GM19043 (cell line): ENCODE measurements at regions not wholly inside any gene's neighbourhood (a gene's known extent, or its start where the extent isn't known, plus 50 kb on each side); places are given as distances from the start of the nearest gene placed in this dataset.

Experiments
- ATAC-seq: cut with Tn5 transposase; IDR thresholded peaks from one replicate; pipeline ENCODE4 v1.9.1; 2021; ENCODE audit warnings: low read depth; ENCODE audit not compliant: unreplicated experiment

DNA sequence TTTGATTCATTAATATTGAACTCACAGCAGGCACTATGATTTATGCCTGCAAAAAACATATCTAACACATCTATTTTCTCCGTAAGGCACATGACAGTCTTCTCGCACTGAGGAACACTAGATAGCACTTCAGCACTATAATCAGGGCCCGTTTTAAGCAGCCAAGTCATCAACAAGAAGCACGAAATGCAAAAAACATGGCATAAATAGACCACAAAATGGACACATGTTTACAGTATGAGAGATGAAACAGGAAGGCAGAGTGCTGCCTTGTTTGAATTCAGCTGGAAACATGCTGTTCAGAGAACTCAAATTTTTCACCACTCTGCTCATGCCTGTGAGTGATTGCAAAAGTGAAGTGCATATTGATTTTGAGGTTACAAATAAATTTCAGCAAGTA lies 205.8 kb upstream of the PDGFD start:
- ATAC-seq = no peak

DNA sequence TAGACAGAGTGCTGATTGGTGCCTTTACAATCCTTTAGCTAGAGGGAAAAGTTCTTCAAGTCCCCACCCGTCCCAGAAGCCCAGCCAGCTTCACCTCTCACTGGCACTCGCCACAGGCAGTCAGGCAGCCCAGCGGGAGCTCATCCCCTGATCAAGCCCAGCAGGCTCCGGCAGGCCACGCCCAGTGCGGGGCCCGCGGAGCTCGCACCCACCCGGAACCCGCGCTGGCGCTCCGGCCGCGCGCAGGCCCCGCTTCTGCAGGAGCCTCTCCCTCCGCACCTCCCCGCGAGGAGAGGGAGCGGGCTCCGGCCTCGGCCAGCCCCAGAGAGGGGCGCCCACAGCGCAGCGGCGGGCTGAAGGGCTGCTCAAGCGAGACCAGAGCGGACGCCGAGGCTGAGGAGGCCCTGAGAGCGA lies 202.4 kb upstream of the PDGFD start:
- ATAC-seq = no peak

DNA sequence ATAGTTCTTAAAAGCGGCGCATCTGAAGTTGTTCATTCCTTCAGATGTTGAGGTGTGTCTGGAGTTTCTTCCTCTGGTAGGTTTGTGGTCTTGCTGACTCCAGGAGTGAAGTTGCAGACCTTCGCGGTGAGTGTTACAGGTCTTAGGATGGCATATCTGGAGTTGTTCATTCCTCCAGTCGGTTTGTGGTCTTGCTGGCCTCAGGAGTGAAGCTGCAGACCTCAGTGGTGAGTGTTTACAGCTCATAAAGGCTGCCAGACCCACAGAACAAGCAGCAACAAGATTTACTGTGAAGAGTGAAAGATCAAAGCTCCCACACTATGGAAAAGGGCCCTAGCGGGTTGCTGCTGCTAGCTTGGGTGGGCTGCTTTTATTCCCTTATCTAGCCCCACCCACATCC lies 201.7 kb upstream of the PDGFD start:
- ATAC-seq = no peak

DNA sequence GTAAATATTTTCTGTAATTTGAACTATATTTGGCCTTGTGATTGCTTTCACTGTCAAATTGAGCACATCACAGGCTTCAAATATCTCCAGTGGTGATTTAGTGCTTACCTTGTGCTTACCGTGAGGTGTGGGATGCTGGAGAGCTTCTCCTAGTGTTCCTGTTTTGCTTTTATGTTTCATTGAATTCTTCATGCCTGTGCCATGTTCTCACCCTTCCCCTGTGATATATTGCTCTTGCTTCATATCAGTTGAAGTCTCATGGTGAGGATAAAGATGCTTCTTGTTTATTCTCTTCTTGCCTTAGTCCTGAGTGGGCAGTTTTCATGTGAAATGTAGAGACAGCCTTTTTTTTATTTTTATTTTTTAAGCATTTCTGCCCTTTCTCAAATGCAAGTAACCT lies 198.0 kb upstream of the PDGFD start:
- ATAC-seq = no peak

DNA sequence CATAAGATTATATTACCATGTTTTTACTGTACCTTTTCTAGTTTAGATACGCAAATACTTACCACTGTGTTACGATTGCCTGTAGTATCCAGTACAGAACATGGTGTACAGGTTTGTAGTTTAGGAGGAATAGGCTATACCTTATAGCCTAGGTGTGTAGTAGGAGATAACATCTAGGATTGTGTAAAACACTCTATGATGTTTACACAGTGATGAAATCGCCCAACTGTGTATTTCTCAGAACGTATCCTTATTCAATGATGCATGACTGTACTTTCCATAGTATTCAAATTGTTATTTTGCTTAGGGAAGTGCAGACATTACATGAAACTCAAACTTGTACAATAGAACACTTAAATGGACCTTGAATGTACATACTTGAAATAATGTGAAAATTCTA lies 188.1 kb upstream of the PDGFD start:
- ATAC-seq = no peak

DNA sequence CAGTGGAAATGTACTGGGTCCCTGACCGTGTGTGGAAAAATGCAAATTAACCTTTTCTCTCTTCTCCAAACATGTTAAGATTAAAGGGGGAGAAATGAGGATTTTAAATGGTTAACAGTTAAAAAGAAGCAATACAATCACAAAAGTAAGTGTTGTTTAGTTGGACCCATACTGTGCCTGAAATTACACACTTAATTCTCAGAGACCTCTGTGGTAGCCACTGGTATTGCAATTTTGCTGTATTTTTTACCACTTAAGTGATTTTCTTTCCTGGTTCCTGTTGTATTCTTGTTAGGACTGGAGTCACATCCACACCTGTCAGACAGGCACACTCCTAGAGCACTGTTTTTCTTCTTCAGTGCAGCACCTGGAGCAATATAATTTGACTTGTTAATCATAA lies 179.6 kb upstream of the PDGFD start:
- peak; percentile 73 for ATAC-seq

DNA sequence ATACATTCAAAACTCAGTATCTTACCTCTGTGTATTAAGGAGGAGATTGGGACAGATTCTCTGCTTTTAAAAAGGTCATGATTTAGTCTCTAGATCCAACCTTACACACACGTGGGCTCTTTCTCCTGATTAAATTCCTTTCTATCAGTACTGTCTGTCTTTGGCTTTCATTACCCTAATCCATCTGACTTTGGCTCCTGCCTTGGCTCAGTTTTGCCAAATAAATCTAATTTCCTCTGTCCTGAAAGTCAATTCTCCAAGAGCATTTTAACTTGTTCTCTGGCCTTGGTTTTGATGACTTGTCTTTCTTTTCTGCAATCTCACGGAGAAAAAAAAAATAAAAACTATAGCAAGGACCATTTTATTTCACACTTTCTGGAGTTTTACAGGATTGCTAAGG lies 176.6 kb upstream of the PDGFD start:
- ATAC-seq = no peak

DNA sequence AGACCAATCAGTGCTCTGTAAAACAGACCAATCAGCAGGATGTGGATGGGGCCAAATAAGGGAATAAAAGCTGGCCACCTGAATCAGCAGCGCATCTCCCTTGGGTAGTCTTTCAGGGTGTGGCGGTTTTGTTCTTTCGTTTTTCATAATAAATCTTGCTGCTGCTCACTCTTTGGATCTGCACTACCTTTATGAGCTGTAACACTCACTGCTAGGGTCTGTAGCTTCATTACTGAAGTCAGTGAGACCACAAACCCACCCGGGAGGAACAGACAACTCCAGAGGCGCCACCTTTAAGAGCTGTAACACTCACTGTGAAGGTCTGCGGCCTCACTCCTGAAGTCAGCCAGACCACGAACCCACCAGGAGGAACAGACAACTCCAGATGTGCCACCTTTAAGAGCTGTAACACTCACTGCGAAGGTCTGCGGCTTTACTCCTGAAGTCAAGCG lies 175.5 kb upstream of the PDGFD start:
- ATAC-seq = no peak

DNA sequence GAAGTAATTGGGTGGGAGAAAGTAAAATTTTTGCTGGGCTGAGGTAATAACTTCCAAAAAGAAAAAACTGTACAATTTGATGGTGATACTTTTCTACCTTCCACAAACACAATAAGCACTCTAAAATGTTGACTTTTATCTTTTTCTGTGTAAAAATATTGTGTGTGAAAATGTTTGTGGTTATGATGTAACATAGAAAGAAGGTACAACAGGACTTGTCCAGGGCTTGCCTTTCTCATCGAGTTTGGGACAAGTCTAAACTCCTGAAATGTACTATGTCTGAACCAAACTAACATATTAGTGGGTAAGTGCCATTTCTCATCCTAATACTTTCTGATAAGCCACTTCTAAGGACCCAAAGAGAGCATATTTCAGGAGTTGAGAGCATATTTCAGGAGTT lies 174.2 kb upstream of the PDGFD start:
- no peak for ATAC-seq

DNA sequence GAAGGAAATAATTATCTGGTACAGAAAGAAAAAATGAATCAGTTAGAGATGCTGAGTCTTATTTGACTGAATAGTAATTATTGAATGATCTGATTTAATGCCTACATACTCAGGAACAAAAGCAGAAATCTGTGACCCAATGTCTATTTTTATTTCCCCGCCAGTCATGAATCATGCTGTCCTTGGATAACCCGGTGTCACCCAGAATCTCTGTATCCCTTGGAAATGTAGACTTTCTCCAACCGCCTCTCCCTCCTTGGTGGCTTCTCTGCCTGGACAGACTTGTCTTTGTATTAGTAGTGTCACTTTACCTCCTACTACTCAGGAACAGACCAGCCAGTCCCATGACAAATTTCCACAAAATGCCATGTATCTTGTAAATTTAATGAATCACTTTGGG lies 173.3 kb upstream of the PDGFD start:
- no peak for ATAC-seq

DNA sequence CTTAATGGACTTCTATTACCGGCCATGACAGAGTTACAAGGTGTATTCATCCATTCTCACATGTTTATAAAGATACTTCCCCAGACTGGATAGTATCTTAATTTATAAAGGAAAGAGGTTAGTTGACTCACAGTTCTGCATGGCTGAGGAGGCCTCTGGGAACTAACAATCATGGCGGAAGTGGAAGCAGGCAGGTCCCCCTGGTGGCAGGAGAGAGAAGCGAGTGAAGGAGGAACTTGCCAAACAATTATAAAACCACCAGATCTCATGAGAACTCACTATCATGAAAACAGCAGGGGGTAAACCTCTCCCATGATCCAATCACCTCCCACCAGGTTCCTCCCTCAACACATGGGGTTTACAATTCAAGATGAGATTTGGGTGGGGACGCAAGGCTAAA lies 170.0 kb upstream of the PDGFD start:
- no peak for ATAC-seq

DNA sequence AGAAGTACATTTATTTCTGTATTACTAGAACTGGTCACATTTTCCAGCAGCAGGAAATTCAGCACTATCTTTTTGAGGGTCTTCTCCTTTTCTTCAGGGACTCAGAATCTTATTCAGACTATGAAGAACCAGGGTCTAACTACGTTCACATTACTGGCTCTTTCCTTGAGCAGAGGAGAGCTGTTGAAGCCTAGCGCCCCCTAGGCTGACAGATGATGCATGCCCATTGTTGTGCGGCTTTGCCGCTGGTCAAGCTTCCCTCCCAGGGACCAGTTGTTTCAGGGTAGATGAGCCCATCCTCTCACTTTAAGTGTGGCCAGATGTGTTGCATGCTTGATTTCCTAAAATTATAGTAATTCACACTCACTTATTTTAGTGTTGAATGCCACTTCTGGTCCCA lies 168.2 kb upstream of the PDGFD start:
- ATAC-seq = no peak

DNA sequence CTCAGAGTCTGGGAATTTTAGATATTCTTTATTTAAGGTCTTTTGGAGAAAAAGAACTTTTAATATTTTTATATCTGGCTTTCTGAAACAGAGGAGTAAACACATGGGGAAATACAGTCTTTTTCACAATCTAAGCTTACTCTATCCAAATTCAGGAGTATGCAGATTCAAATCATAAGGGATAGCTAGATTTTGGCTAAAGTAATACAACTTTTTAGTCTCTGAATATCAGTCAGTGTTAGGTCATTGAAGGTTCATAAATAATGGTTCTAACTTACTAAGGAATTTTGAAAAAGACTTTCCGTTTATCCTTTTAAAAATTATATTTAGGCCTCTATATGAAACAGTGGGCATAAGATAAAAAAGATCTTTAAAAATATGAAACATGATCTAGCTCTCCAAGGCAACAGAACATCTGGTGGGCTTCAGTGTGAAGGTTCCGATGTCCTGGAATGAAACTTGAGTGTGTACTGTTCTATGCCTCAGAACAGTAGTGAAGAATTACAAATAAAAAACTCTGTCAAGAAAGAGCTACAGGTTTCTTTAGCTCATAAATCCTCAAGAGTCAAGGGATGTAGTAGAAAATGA lies 165.2 kb upstream of the PDGFD start:
- no peak for ATAC-seq

DNA sequence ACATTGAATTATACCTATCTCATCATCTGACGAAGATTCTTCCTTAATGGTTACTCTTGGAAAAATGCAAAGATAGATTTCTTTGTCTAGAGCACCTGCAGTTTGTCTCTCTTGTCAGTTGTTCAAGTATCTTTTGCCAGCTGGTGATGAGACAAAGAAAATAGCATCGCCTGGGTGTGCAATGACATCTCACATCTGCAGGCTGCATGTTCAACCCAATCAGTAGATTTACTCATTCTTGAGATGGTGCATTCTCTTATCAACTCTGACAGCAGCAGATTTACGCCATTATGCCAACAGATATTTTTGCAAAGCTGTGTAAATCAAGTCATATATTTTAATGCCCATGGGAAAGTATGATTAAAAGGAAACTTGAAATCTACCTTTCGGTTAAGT lies 164.6 kb upstream of the PDGFD start:
- no peak for ATAC-seq

DNA sequence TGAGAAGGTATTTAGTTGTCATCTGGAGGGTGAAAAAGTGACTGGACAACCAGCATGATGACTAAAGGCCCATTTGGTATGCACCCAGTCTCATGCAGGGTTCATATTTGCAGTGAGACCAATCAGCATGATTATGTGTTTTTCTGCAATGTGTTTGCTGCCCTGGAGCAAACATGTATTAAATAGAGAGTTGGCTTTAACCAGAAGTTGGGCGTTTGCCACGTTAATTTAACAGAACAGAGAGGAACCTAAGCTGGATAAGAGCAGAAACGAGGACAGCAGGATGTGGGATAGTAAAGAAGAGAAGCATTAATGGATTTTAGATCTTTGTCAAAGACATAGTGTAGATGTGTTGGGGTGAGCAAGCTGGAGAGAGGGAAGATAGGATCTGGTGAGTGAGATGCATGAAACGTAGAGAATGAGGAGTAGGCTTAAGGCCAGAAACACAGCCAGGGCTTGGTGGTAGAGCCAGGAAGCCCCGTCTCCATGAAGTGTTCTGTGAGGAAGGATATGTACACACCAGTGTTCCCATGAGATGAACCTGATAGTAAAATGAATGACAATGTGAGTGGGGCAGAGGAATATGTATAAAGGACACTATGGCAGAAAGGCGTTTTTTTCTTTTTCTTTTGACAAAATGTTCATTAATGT lies 164.0 kb upstream of the PDGFD start:
- no peak for ATAC-seq

DNA sequence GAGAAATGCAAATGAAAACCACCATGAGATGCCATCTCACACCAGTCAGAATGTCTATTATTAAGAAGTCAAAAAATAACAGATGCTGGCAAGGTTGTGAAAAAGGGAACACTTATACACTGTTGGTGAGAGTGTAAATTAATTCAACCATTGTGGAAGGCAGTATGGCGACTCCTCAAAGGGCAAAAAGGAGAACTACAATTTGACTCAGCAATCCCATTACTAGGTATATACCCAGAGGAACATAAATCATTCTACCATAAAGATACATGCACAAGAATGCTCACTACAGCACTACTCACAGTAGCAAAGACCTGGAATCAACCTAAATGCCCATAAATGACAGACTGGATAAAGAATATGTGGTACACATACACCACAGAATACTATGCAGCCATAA lies 161.1 kb upstream of the PDGFD start:
- ATAC-seq = no peak

DNA sequence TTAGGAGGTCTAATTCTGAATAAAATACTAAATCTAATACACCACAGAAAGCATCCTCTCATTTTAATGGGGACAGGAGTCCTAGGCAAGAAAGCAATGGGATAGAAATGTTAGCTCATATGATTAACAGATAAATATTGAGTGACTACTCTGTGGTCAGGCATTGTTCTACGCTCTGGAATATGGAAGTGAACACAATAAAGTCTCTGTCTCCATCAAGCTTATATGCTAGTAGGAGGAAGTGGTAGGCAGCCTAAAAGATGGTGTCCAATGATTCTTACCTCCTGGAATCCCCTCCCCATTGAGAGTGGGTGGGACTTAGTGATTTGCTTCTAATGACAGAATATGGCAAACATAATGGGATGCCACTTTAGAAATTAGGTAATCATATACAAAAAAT lies 160.3 kb upstream of the PDGFD start:
- ATAC-seq = no peak

DNA sequence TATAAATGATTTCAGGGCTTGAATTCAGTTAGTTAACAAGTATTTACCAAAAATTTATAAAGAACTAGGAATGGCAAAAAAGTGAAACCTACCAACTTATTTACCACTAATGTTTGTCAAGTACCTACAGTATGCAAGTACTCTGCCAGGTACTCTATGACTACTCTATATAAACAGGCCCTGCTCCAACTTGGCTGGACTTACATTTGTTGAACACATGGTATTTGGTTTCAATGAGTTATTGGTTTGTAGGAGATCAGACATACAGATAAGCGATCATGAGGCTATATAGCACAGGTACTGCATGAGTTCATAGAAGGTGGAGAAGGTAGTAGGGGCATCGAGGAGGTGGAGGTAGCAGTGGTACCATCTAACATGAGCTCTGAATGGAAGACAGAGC lies 159.9 kb upstream of the PDGFD start:
- ATAC-seq = no peak

DNA sequence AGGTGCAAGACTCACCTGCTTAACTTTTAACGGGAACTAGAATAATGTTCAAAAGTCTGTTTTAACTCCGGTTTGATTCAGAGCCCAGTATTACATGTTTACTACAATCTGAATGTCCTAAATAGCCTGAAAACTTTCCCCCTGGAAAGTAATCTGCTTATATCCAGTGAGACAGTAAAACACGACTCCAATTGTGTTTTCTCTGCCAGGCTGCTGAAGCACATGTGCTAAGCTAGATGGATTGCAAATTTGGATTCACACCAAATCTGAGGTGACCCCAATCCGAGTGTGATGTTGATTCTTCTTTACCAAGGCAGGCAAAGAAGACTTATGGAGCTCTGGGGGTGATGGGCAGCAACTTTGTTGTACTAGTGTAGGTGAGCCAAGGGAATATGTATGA lies 158.7 kb upstream of the PDGFD start:
- no peak for ATAC-seq

DNA sequence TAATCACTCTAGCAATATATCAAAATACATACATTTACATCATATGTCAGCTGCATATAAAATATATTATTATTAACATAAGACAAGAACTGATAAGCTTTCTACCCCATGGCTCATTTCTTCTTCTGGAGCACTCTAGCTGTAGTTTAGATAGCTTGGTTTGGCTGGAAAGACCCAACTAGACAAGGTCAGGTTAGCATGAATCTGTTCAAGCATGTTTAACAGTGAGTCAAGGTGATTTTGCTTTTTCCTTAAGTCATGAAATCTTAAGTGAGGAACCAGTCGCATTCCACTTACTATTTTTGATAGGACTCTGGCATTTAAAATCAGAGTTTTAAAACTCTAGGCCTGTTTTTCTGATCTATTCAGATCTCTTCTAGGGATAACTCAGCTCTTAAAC lies 157.0 kb upstream of the PDGFD start:
- ATAC-seq = no peak

DNA sequence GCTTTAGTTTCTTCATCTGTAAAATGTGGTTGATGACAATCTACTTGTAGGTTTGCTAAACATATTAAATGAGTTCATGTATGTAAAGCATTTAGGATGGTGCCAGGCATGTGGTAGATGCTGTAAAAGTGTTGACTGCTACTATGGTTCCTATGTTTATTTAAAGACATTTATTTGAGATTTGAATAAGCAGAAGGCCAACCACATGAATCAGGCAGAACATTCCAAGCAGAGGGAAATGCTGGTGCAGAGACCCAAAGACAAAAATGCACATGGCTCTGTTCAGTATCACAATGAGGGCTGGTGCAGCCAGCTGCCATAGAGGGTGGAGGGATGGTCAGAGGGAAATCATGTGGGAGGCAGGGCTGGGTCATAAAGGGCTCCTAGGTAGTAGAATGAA lies 156.2 kb upstream of the PDGFD start:
- ATAC-seq = no peak

DNA sequence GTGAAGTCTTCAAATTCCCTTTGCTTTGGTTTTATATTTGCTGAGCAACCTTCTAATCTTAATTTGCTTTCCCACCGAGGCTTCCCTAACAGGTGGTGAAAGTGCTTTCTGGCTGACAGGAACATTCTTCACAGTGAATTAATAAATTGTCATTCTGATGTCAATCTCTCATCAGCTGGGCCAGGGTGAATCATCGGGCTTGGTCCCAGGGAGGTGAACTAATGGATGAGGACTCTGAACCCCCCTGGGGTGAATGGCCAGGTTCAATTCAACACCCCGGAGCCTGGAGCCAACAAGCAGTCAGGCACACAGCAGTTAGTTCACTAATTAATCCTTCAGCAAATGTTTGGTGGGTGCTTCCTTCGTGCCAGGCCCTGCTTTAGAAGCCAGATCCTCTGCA lies 155.4 kb upstream of the PDGFD start:
- ATAC-seq = no peak
